HG02885 (cell line): ENCODE measurements at regions not wholly inside any gene's neighbourhood (a gene's known extent, or its start where the extent isn't known, plus 50 kb on each side); places are given as distances from the start of the nearest gene placed in this dataset.
"Not testable (repeated sequence)": the region's sequence is repeated elsewhere in the genome, so short reads cannot be mapped to it uniquely, and the experiment has no call there.

Experiments used
- ATAC-seq: cut with Tn5 transposase; IDR thresholded peaks from one replicate; pipeline ENCODE4 v1.9.1; 2021; ENCODE audit warnings: mild to moderate bottlenecking; ENCODE audit not compliant: unreplicated experiment, poor library complexity

- no peak for ATAC-seq
These were observed 625.5 kb upstream of the MIR17HG start for GRCh38 chr13:90721937-90722336.

GRCh38 chr13:90723381-90723780 lies 624.1 kb upstream of the MIR17HG start:
- ATAC-seq = no peak

DNA sequence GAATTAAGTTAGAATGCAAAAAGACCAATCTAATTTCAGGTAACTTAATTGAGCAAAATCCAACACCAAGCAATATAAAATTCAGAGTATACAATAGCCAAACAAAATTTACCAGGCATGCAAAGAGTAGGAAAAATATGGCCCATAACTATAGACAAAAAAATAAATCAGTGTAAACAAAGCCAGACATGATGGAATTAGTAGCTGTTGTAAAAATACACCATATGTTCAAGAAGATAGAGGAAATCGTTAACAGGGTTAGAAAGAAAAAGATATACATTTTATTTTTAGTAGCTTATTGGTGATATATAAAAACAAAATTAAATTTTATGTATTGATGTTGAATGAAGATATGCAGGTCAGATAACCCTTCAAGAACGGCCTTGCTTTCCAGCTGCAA lies 621.1 kb upstream of the MIR17HG start:
- ATAC-seq = no peak

DNA sequence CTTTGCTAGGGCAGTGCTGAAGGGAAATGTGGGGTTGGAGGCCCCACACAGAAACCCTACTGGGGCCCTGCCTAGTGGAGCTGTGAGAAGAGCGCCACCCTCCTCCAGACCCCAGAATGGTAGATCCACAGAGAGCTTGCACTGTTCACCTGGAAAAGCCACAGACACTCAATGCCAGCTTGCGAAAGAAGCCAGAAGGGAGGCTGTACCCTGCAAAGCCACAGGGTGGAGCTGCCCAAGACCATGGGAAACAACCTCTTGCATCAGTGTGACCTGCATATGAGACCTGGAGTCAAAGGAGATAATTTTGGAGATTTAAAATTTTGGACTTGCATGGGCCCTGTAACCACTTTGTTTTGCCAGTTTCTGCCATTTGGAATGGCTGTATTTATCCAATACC lies 615.4 kb upstream of the MIR17HG start:
- ATAC-seq = no peak

DNA sequence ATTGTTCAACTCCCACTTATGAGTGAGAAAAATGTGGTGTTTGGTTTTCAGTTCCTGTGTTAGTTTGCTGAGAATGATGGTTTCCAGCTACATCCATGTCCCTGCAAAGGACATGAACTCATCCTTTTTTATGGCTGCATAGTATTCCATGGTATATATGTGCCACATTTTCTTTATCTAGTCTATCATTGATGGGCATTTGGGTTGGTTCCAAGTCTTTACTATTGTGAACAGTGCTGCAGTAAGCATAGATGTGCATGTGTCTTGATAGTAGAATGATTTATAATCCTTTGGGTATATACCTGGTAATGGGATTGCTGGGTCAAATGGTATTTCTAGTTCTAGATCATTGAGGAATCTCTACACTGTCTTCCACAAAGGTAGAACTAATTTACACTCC lies 613.0 kb upstream of the MIR17HG start:
- not testable (repeated sequence) for ATAC-seq

GRCh38 chr13:90738881-90739280 lies 608.6 kb upstream of the MIR17HG start:
- ATAC-seq = no peak

- no peak for ATAC-seq
These were observed 607.4 kb upstream of the MIR17HG start for GRCh38 chr13:90740099-90740498.

DNA sequence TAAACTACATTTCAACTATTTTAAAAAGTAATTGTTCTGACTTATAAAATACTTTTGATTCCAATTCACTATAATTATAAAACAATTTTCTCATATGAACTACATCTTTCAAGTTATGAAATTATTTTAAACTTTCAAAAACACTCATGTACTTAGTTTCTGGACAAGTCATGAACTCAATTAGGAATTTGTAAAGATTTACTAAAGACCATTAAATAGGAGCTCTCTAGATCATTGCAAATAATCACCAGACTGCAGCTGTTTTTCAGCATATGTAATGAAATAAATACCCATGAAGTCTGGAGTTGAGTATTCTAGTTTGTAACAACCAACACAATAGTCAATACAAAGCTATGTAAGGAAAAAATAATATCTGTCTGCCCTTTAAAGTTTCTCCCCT lies 605.1 kb upstream of the MIR17HG start:
- no peak for ATAC-seq

DNA sequence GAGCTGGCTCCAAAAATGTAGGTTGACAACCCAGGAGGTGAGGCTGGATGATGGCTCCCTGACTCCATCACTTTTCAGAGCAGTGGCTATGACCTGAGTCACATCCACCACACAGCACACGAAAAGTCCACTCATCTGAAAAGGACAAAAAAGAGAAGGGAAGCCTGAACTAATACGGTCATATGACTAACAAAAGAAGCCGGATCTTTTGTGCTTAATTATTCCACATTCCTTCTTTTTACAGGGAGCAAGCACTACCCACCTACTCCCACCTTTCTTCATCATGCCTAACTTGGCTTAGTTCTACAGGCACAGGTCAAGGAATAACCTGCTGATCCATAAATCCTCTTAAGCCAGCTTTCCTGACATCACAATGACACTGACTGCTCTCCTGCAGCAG lies 601.3 kb upstream of the MIR17HG start:
- ATAC-seq = no peak

DNA sequence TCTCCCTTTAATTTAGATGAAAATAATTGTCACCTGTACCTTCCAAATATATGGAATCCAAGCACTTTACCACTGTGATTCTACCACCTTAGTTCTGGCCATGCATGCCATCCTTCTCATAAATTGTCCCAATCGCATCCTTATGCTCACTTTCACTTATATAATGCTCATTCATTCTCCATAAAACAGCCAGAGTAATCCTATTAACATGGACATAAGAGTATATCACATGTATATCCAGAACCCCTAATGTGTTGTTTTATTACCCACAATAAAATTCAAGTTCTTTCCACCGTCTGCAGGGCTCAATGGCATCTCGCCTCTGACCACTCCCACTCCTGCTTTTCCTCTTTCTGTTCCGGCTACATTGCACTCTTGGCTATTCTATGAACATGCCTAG lies 597.5 kb upstream of the MIR17HG start:
- no peak for ATAC-seq

- no peak for ATAC-seq
These were observed 596.5 kb upstream of the MIR17HG start for GRCh38 chr13:90751026-90751425.

GRCh38 chr13:90752070-90752469 lies 595.4 kb upstream of the MIR17HG start:
- no peak for ATAC-seq

DNA sequence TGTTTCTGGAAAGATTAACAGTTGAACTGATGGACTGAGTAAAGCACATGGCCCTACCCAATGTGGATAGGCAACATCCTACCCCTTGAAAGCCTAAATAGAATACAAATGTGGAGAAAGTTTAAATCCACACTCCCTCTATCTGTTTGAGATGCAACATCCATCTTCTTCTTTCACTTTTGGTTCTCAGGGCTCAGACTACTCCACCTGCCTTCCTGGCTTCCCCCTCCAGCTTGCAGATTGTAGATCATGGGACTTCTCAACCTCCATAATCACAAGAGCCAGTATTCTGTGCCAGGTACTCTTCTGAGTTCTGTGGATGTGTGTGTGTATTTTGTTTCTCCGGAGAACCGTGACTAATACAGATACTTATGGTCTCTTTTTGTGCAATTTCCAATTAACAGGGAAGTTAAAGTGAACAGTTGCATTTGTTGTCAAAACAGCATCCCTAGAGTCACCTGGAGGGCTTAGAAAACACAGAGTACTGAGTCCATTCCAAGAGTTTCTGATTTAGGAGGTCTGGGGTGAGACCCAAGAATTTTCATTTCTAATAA lies 590.3 kb upstream of the MIR17HG start:
- no peak for ATAC-seq

DNA sequence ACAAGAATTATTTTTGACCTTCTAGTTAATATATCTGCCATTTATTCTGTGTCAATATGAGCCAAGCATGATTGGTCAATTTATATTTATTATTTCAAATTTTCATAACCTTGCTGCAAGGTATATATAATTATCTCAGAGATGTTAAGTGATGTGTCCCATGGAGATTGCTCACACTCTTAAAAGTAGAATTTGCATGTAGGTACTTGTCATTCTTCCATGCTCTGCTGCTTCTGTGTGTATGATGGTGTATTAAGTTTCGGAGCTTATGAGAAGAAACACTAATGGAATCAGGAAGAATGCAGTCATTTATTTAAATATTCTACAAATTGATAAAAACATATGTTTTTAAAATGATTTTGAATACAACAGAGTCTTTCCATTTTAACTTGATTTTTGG lies 586.8 kb upstream of the MIR17HG start:
- ATAC-seq = no peak

DNA sequence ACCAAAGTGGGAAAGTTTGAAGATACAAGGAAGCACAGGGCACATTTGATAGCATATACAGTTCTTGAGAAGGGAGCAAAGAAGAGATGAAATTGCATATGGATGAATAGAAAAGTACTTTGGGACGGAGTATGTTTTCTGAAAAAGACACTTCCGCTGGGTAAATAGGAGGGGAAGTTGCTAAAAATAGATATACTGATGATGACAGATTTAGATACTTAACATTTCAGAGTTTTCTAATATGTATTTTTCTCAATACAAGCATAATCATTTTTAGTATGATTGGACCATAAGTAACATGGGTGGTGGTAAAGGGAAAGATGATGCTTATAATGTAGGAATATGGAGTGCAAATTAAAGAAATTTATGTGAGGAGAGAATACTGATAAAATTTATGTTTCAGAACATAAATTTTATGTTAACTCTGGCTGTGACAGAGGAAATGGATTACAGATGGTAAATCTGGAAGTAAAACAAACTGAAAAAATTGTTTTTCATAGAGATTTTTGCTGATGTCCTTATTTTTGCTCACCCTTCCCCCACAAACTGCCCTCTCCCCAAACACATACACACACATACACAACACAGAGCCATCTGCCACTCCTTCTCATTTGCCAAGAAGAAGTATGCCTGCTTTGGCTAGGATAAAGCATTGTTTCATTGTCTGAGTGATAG lies 583.9 kb upstream of the MIR17HG start:
- ATAC-seq = no peak

DNA sequence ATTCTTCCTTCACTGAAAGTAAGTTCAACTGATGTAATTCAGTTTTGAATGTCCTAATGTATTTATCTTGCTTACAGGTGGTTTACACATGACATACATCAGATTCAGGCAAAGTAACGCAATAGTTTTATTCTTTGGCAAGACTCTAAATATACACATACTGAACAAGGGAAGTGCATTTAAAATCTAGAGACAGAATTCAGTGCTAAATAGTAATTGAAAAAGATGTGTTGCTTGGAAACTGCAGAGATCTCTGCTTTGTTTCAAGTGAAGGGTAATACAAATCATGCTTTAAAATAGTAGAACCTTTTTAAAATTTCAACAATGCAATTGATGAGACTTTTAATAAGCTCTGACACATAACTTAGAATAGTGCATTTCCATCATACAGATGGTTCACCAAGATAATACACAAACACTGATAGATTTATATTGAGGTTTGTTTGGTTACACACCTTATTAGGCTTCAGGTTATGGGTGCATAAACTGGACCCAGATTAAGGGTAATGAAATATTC lies 581.0 kb upstream of the MIR17HG start:
- no peak for ATAC-seq

DNA sequence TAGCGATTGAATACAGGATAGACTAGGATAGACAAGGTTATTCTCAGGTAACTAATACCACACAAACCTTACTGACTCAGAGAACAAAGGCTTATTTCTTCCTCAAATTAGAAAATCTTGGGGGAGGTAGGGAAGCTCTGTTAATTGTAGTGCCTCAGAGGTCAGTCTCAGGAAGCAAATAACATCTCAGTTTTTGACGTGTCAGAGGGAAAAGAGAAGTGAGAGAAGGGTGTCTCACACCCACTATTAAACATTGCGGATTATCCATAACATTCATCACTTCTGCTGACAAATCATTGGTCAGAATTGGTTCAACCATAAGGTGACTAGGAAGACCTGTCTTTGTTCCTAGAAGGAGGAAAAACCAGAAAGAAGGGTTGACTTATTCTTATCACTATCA lies 579.4 kb upstream of the MIR17HG start:
- ATAC-seq = no peak

GRCh38 chr13:90769387-90769786 lies 578.1 kb upstream of the MIR17HG start:
- ATAC-seq = no peak

- no peak for ATAC-seq
These were observed 577.2 kb upstream of the MIR17HG start for GRCh38 chr13:90770334-90770733.

DNA sequence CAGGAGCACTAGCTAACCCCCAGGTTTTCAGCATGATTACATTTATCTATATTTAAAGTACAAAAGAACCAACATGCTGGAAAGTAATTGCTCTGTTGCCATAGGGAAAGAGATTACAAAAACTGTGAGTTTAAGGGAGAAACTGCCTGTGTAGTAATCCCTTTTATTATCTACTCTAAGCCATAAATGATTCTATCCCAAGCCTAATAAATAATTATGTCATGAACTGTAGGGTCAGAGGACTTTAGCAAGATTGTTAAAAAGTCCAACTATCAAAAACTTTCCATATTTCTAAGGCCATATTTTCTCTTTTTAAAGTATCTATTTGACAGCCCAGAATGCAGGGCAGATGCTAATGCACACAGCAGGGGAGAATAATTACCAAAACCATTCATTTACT lies 573.8 kb upstream of the MIR17HG start:
- ATAC-seq = no peak

DNA sequence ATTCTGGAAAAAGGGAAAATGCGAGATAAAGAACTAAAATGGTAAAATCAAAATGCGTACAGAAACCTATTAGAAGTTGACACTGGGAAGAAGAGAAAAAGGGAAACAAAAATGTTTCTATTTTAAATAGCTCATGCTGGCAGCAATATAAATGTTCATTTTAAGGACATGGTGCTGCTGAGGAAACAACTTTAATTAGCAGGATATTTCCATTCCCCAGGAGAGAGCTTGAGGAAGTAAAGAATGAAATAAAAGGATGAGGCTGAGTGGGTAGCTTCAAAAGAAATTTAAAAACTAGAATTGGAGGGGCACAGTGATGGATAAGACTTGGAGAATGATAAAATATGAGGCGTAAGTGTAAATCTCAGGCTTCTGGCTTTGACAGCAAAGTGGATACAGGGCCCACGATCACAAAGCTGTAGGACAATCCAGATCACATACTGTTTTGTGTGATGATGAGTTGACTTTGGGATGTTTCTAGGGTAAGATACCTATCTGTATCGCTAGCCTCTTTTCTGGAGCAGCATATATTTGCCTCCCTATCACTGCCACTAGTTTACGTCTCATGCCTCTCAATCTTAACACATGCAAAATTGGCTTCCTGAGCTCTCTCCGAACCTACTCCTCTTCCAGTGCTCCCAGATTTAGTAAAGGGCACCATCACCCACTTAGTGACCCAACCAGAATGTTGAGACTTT lies 571.3 kb upstream of the MIR17HG start:
- ATAC-seq = no peak

DNA sequence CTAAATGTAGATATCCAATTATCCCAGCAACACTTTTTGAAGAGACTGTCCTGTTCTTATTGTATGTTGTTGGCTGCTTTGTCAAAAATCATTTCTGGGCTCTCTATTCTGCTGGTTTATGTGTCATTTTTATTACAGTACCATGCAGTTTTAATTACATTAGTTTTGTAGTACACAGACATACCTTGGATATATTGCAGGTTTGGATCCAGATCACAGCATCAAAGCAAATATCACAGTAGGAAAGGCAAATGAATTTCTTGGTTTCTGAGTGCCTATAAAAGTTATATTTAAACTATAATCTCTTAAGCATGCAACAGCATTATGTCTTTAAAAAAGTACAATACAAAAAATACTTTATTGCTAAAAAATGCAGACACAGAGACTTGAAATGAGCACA lies 564.2 kb upstream of the MIR17HG start:
- no peak for ATAC-seq
